Panc1 (cell line): ENCODE measurements at regions not wholly inside any gene's neighbourhood (a gene's known extent, or its start where the extent isn't known, plus 50 kb on each side); places are given as distances from the start of the nearest gene placed in this dataset.

Experiments
- ATAC-seq: fragments of 200-7000 bp; cut with Tn5 transposase; 2 replicates; pipeline ENCODE4 v1.9.1; 2020; ENCODE audit warnings: mild to moderate bottlenecking, moderate library complexity
- BruUV-seq: library from RNA; stranded (reverse); fragments of 400-500 nt; replicated peaks from 2 replicates; lab custom pipeline; 2021; lab: Mats Ljungman, UMichigan
- CTCF ChIA-PET: fragments of 300-600 bp; sonication (Branson Sonifier 250); formaldehyde crosslinking; loops from one replicate; lab custom pipeline; 2022; ENCODE audit warnings: antibody characterized with exemption; lab: Charles Lee
- POLR2A ChIA-PET: fragments of 300-600 bp; sonication (Branson Sonifier 250); formaldehyde crosslinking; loops from one replicate; lab custom pipeline; 2022; ENCODE audit warnings: antibody characterized with exemption; lab: Charles Lee
- DNase-seq: peaks from one replicate; pipeline ENCODE4 v3.0.0-alpha.2; 2010; ENCODE audit warnings: low read depth, low spot score
- H3K27ac ChIP-seq: 2 replicates; pipeline ENCODE4 v1.5.1; 2011; ENCODE audit warnings: mild to moderate bottlenecking, low read length, inconsistent platforms
- H3K27me3 ChIP-seq: fragments of 200-500 bp; sonication (Bioruptor generic); 2 replicates; pipeline ENCODE4 v1.6.0; 2014; ENCODE audit warnings: low read length, inconsistent platforms; ENCODE audit not compliant: control insufficient read depth, insufficient read depth
- H3K36me3 ChIP-seq: fragments of 200-500 bp; sonication (Bioruptor generic); 2 replicates; pipeline ENCODE4 v1.5.1; 2014; ENCODE audit warnings: inconsistent platforms, mild to moderate bottlenecking, low read length, moderate library complexity; ENCODE audit not compliant: control insufficient read depth, insufficient read depth
- H3K4me1 ChIP-seq: 2 replicates; pipeline ENCODE4 v1.5.1; 2011; ENCODE audit warnings: inconsistent platforms, mild to moderate bottlenecking, low read length, moderate library complexity; ENCODE audit not compliant: control insufficient read depth, insufficient read depth
- H3K4me3 ChIP-seq, 2 experiments: 2 replicates each; pipeline ENCODE4 v1.5.1; 2011 to 2012; ENCODE audit warnings: low read depth in 2 of 2, low read length in 2 of 2, mild to moderate bottlenecking in 2 of 2, inconsistent platforms in 1 of 2, moderate library complexity in 1 of 2
- H3K9me3 ChIP-seq: fragments of 200-500 bp; sonication (Bioruptor generic); 2 replicates; pipeline ENCODE4 v1.5.1; 2014; ENCODE audit warnings: low read depth, mild to moderate bottlenecking, inconsistent platforms, low read length, moderate library complexity; ENCODE audit not compliant: control insufficient read depth, insufficient read depth
- CTCF ChIP-seq: fragments of 450-650 bp; IDR thresholded peaks from 2 replicates; pipeline ENCODE4 v1.5.1; 2017; ENCODE audit warnings: mild to moderate bottlenecking
- POLR2AphosphoS5 ChIP-seq: IDR thresholded peaks from 2 replicates; pipeline ENCODE4 v1.6.1; 2012; ENCODE audit warnings: mild to moderate bottlenecking, low read depth, low read length, moderate library complexity
- REST ChIP-seq, 2 experiments: IDR thresholded peaks; 2 replicates each; pipeline ENCODE4 v1.6.1; 2011 to 2012; ENCODE audit warnings: low read depth in 2 of 2, control low read depth in 1 of 2, low read length in 1 of 2, mild to moderate bottlenecking in 1 of 2, moderate library complexity in 1 of 2; ENCODE audit not compliant: insufficient read depth in 1 of 2
- SIN3A ChIP-seq: IDR thresholded peaks from 2 replicates; pipeline ENCODE4 v1.6.1; 2012; ENCODE audit warnings: low read depth, mild to moderate bottlenecking, low read length, moderate library complexity, borderline replicate concordance; ENCODE audit not compliant: insufficient read depth
- TCF7L2 ChIP-seq: IDR thresholded peaks from 2 replicates; pipeline ENCODE4 v1.6.1; 2011; ENCODE audit warnings: mild to moderate bottlenecking, low read depth, low read length, inconsistent platforms
- in situ Hi-C: cut with HindIII; loops from 2 replicates; pipeline ENCODE4 v1.10.0; 2016; ENCODE audit warnings: low sequenced_read_pairs, low pct_unique_long_range_greater_than_20kb
- intact Hi-C: fragments of 100-400 bp; cut with micrococcal nuclease; formaldehyde crosslinking; loops from one replicate; pipeline ENCODE4 v1.10.0; 2022; ENCODE audit not compliant: unreplicated experiment

- no peaks in the 10 kb centered on the region for H3K36me3 ChIP-seq
- no peak overlapping the region for H3K27ac ChIP-seq
- intact Hi-C loops (no loop called here), in situ Hi-C loops (no loop called here)
- no TSS peak for BruUV-seq
- no peaks in the 10 kb centered on the region for H3K4me1 ChIP-seq
- H3K9me3 ChIP-seq, result no peaks in the 10 kb centered on the region
- DNase-seq, result no peak
- H3K4me3 ChIP-seq, result no peak overlapping the region
- no peak for ATAC-seq
- H3K27me3 ChIP-seq, result no peaks in the 10 kb centered on the region
- TF ChIP-seq CTCF (no peak), POLR2AphosphoS5 (no peak), SIN3A (no peak), REST (IDR thresholded peaks at IDR 0.05; ENCODE audit: insufficient read depth in 1 of 2, low read depth in 2 of 2, low read length in 1 of 2) (no peak), TCF7L2 (no peak)
- ChIA-PET POLR2A (no interaction called here), CTCF (no interaction called here)
Measured at GRCh38 chr5:157987259-157987658, 128.3 kb upstream of the CLINT1 start.

- DNase-seq (no peak), ATAC-seq (no peak)
- TF ChIP-seq SIN3A, result no peak
- no peak for TF ChIP-seq POLR2AphosphoS5
- TF ChIP-seq TCF7L2, result no peak
- no peak for TF ChIP-seq CTCF
- TF ChIP-seq REST (IDR thresholded peaks at IDR 0.05; ENCODE audit: insufficient read depth in 1 of 2, low read depth in 2 of 2, low read length in 1 of 2), result no peak
- H3K4me3 ChIP-seq, result no peak overlapping the region
- POLR2A ChIA-PET, result no interaction called here
- H3K36me3 ChIP-seq, result no peaks in the 10 kb centered on the region
- H3K9me3 ChIP-seq, result no peaks in the 10 kb centered on the region
- no peak overlapping the region for H3K27ac ChIP-seq
- no peaks in the 10 kb centered on the region for H3K4me1 ChIP-seq
- intact Hi-C loops, result no loop called here
- no peaks in the 10 kb centered on the region for H3K27me3 ChIP-seq
- BruUV-seq, result no TSS peak
- CTCF ChIA-PET, result no interaction called here
- in situ Hi-C loops, result no loop called here
Measured at GRCh38 chr5:157986431-157986990, 127.6 kb upstream of the CLINT1 start.
